ENCODE measurements at regions not wholly inside any gene's neighbourhood (a gene's known extent, or its start where the extent isn't known, plus 50 kb on each side); places are given as distances from the start of the nearest gene placed in this dataset.

DNA sequence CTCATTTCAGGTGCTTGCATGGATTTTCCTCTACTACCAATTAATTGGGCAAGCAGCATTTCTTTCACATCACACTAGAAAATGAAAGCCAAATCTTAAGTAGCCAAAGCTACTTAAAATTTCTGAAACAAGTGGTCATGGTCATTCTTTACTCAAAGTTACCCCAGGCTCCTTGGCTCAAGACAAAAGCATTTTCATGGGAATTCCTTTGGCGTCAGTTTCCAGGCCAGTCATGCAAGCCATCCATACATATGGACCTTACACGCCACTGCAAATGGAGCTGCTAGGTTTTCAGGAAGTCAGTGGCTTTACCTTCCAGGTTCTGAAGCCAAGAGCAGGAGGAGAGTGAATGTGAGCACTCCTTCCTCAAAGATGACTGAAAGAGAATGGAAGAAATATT lies 83.7 kb upstream of the IL12A start:
- no peak for DNase-seq
- H3K4me3 ChIP-seq (ENCODE audit: low read length in 2 of 2), result no peak overlapping the region
- intact Hi-C loops (cut with micrococcal nuclease), result no loop called here

DNA sequence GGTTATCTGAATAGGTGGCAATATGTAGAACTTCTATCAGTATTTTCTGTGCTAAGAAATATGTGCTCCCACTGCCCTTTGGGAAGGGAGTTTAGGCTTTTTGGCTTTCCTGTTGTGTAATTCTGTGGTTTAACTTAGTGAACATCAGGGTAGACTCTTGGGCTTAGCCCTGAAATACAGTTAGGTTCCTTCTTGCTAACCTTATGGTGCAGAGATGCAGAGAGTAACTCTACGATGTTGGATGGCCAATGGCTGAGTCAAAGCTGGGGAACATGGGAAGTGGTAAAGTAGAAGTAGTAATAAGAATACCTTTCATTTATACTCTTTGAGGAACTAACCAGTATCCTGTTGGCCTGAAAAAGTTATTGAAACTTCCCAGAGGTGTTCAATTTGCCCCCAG lies 80.8 kb upstream of the IL12A start:
- DNase-seq, result no peak
- H3K4me3 Mint-ChIP-seq, result no peak overlapping the region
- H3K27me3 ChIP-seq (ENCODE audit: insufficient read depth, low read length), result peaks cover 3% of the 10 kb centered on the region
- ChIA-PET CTCF (ENCODE audit: partially characterized antibody) (no interaction called here), POLR2A (ENCODE audit: partially characterized antibody) (no interaction called here)
- no peaks in the 10 kb centered on the region for H3K9me3 ChIP-seq (ENCODE audit: control insufficient read depth in 1 of 2, low read length in 2 of 2)
- no peak overlapping the region for H3K27ac ChIP-seq (ENCODE audit: low read depth, low read length)
- no peak overlapping the region for H3K27ac Mint-ChIP-seq
- no peak overlapping the region for H3K4me3 ChIP-seq (ENCODE audit: low read length in 2 of 2)
- peaks cover 0 to 6% (median 0%) of the 10 kb centered on the region in 8 donors for H3K9me3 Mint-ChIP-seq
- H3K36me3 Mint-ChIP-seq, result no peaks in the 10 kb centered on the region
- no peaks in the 10 kb centered on the region for H3K36me3 ChIP-seq (ENCODE audit: insufficient read depth, low read length)
- H3K4me1 ChIP-seq (ENCODE audit: insufficient read depth, low read length), result peaks cover 13% of the 10 kb centered on the region
- intact Hi-C loops (cut with micrococcal nuclease), result no loop called here
- peaks cover 11 to 18% (median 13%) of the 10 kb centered on the region in 4 donors for H3K4me1 Mint-ChIP-seq
- peaks cover 2 to 10% of the 10 kb centered on the region in 2 donors for H3K27me3 Mint-ChIP-seq

More for the DNA sequence above, 83.7 kb upstream of the IL12A start:
- POLR2A ChIA-PET (ENCODE audit: partially characterized antibody), result no interaction called here
- Histone ChIP-seq H3K4me1 (ENCODE audit: insufficient read depth, low read length) (no peaks in the 10 kb centered on the region), H3K9me3 (ENCODE audit: control insufficient read depth in 1 of 2, low read length in 2 of 2) (no peaks in the 10 kb centered on the region), H3K27ac (ENCODE audit: low read depth, low read length) (no peak overlapping the region), H3K36me3 (ENCODE audit: insufficient read depth, low read length) (no peaks in the 10 kb centered on the region), H3K27me3 (ENCODE audit: insufficient read depth, low read length) (no peaks in the 10 kb centered on the region)
- Mint-ChIP-seq H3K4me1 (no peaks in the 10 kb centered on the region), H3K27ac (no peak overlapping the region), H3K36me3 (no peaks in the 10 kb centered on the region), H3K4me3 (no peak overlapping the region), H3K9me3 (peaks cover 0 to 4% (median 0%) of the 10 kb centered on the region in 8 donors), H3K27me3 (peaks cover 3 to 14% of the 10 kb centered on the region in 2 donors)
- CTCF ChIA-PET (ENCODE audit: partially characterized antibody), result interaction anchor here (1.1 kb wide), 1 partner anchor 20 kb away, joined by 3 read pairs; no protein-coding TSS in a partner anchor

DNA sequence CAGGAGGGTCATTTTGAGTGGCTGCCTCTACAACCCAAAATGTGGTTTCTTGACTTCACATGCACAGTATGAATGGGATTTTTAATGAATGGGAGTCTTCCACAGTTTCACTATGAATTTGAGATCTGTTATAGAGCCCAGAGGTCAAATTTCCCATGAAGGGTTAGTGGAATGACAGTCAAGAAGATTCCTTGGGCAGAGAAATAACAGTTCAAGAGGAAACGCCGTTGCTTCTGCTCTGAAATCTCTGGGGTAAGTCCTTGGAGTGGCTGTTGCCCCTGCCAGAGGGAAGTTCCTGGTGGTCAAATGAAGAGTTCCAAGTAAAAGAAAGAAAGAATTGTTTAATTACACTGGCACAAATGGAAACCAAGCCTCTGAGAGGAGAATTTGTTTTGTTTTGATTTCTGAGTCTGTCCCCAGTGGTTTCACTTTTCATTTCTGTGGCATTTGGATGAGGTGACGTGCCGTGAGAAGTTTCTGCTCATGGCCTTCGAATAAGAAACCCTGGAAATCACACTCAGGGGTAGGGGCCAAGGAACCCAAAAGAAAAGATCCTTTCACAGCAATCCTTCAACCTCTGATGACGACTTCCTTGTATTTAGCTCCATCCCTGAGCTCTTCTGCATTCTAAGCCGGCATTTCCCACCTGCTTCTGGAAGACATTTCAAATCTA lies 77.5 kb upstream of the IL12A start:
- peak in 2 of 5 donors; percentile 10 to 11 for DNase-seq
- CTCF ChIA-PET (ENCODE audit: partially characterized antibody), result no interaction called here
- intact Hi-C loops (cut with micrococcal nuclease), result no loop called here

DNA sequence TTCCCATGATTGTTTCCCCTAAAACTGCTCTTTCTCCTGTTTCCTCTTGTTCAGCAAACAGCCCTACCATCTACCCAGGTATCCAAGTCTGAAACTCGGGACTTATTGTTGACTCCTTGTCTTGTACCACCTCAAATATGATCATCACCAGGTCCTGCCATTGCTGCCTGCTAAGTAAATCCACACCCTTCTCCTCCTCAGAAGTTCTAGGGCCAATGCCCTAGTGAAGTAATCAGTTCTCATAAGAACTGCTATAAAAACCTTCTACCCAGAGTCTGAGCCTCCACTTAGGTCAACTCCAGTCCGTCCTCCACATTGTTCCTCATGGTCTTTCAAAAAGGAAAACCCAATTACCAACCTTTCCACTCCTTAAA lies 77.0 kb upstream of the IL12A start:
- no peaks in the 10 kb centered on the region for H3K36me3 Mint-ChIP-seq
- Histone ChIP-seq H3K4me1 (ENCODE audit: insufficient read depth, low read length) (peaks cover 13% of the 10 kb centered on the region), H3K36me3 (ENCODE audit: insufficient read depth, low read length) (no peaks in the 10 kb centered on the region), H3K4me3 (ENCODE audit: low read length in 2 of 2) (peak overlapping the region; percentile 1 to 17), H3K9me3 (ENCODE audit: control insufficient read depth in 1 of 2, low read length in 2 of 2) (no peaks in the 10 kb centered on the region), H3K27ac (ENCODE audit: low read depth, low read length) (no peak overlapping the region), H3K27me3 (ENCODE audit: insufficient read depth, low read length) (peaks cover 3% of the 10 kb centered on the region)
- ChIA-PET POLR2A (ENCODE audit: partially characterized antibody) (no interaction called here), CTCF (ENCODE audit: partially characterized antibody) (no interaction called here)
- peaks cover 11 to 18% (median 13%) of the 10 kb centered on the region in 4 donors for H3K4me1 Mint-ChIP-seq
- H3K9me3 Mint-ChIP-seq, result peaks cover 0 to 6% (median 0%) of the 10 kb centered on the region in 8 donors
- H3K27ac Mint-ChIP-seq, result peak overlapping the region in 5 of 7 donors; percentile 20 to 82 (median 65)
- DNase-seq, result no peak
- peak overlapping the region; percentile 72 to 82 (median 78) for H3K4me3 Mint-ChIP-seq
- intact Hi-C loops (cut with micrococcal nuclease), result no loop called here
- H3K27me3 Mint-ChIP-seq, result peaks cover 0 to 5% of the 10 kb centered on the region in 2 donors

More for the DNA sequence above, 77.5 kb upstream of the IL12A start:
- Histone ChIP-seq H3K27me3 (ENCODE audit: insufficient read depth, low read length) (peaks cover 3% of the 10 kb centered on the region), H3K4me3 (ENCODE audit: low read length in 2 of 2) (peak overlapping the region; percentile 1 to 17), H3K4me1 (ENCODE audit: insufficient read depth, low read length) (peaks cover 13% of the 10 kb centered on the region), H3K9me3 (ENCODE audit: control insufficient read depth in 1 of 2, low read length in 2 of 2) (no peaks in the 10 kb centered on the region), H3K27ac (ENCODE audit: low read depth, low read length) (no peak overlapping the region), H3K36me3 (ENCODE audit: insufficient read depth, low read length) (no peaks in the 10 kb centered on the region)
- H3K27ac Mint-ChIP-seq, result peak overlapping the region in 6 of 7 donors; percentile 31 to 82 (median 66)
- peaks cover 11 to 18% (median 13%) of the 10 kb centered on the region in 4 donors for H3K4me1 Mint-ChIP-seq
- H3K4me3 Mint-ChIP-seq, result peak overlapping the region; percentile 72 to 82 (median 78)
- POLR2A ChIA-PET (ENCODE audit: partially characterized antibody), result no interaction called here
- no peaks in the 10 kb centered on the region for H3K36me3 Mint-ChIP-seq
- H3K27me3 Mint-ChIP-seq, result peaks cover 0 to 5% of the 10 kb centered on the region in 2 donors
- peaks cover 0 to 6% (median 0%) of the 10 kb centered on the region in 8 donors for H3K9me3 Mint-ChIP-seq

DNA sequence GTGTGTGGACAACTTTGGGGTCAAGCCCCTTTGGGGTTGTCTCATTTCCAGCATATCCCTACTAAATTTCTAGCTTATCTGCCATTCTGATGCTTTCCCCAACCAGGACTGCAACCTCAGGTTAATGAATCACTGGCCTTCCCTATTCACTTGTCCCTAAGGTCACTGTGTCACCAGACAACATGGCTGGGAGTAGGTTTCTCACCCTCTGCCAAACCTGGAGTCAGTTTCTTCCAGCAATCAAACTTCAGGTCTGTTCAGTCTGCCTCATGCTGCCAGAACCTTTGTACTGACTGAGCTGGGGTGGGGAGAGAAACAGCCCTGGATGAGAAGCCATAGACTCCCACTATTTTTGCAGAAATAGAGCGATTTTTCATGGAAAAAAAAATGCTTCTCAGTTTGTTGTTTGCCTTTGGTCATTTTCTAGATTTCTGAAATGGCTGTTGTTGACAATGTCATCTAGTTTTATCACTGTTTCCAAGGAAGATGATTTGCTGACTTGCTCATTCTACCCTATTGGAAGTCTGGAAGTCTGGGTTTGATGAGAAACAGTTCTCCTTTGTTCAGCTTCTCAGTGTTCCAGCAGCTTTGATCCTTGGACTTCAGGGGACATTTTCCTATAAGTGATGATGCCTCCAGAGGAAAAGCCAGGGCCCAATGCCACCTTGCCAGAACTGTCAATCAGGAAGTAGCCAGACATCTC lies 74.8 kb upstream of the IL12A start:
- no peak overlapping the region for H3K4me3 ChIP-seq (ENCODE audit: low read length in 2 of 2)
- intact Hi-C loops (cut with micrococcal nuclease), result no loop called here
- POLR2A ChIA-PET (ENCODE audit: partially characterized antibody), result no interaction called here
- no peak overlapping the region for H3K27ac Mint-ChIP-seq
- H3K27me3 Mint-ChIP-seq, result peaks cover 1 to 2% of the 10 kb centered on the region in 2 donors
- peaks cover 11 to 18% (median 13%) of the 10 kb centered on the region in 4 donors for H3K4me1 Mint-ChIP-seq
- peaks cover 13% of the 10 kb centered on the region for H3K4me1 ChIP-seq (ENCODE audit: insufficient read depth, low read length)
- CTCF ChIA-PET (ENCODE audit: partially characterized antibody), result no interaction called here
- peaks cover 3% of the 10 kb centered on the region for H3K27me3 ChIP-seq (ENCODE audit: insufficient read depth, low read length)
- no peak for DNase-seq
- H3K36me3 Mint-ChIP-seq, result no peaks in the 10 kb centered on the region
- no peak overlapping the region for H3K27ac ChIP-seq (ENCODE audit: low read depth, low read length)
- H3K9me3 Mint-ChIP-seq, result peaks cover 0 to 2% (median 0%) of the 10 kb centered on the region in 8 donors
- no peak overlapping the region for H3K4me3 Mint-ChIP-seq
- no peaks in the 10 kb centered on the region for H3K9me3 ChIP-seq (ENCODE audit: control insufficient read depth in 1 of 2, low read length in 2 of 2)
- no peaks in the 10 kb centered on the region for H3K36me3 ChIP-seq (ENCODE audit: insufficient read depth, low read length)

DNA sequence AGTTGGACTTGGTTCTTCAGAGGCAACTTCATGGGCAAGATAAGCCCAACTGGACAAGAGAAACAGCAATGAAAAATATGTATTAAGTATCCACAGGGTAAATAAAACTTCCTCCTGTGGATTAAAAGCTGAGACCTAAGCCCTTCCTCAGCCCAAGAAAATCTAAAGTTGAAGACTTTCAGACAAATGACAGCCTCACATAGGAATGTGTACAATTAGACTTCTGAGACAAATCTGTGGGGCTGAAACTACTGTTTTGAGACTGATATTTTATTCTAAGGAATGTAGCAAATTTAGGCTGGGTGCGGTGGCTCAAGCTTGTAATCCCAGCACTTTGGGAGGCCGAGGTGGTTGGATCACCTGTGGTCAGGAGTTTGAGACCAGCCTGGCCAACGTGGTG lies 74.2 kb upstream of the IL12A start:
- Mint-ChIP-seq H3K9me3 (peaks cover 0 to 2% (median 0%) of the 10 kb centered on the region in 8 donors), H3K36me3 (no peaks in the 10 kb centered on the region), H3K27me3 (peaks cover 1 to 5% of the 10 kb centered on the region in 2 donors), H3K27ac (no peak overlapping the region), H3K4me1 (peaks cover 11 to 18% (median 13%) of the 10 kb centered on the region in 4 donors), H3K4me3 (no peak overlapping the region)
- intact Hi-C loops (cut with micrococcal nuclease), result no loop called here
- Histone ChIP-seq H3K9me3 (ENCODE audit: control insufficient read depth in 1 of 2, low read length in 2 of 2) (no peaks in the 10 kb centered on the region), H3K27ac (ENCODE audit: low read depth, low read length) (no peak overlapping the region), H3K27me3 (ENCODE audit: insufficient read depth, low read length) (peaks cover 3% of the 10 kb centered on the region), H3K36me3 (ENCODE audit: insufficient read depth, low read length) (no peaks in the 10 kb centered on the region), H3K4me3 (ENCODE audit: low read length in 2 of 2) (no peak overlapping the region), H3K4me1 (ENCODE audit: insufficient read depth, low read length) (peaks cover 13% of the 10 kb centered on the region)
- POLR2A ChIA-PET (ENCODE audit: partially characterized antibody), result no interaction called here
- CTCF ChIA-PET (ENCODE audit: partially characterized antibody), result no interaction called here
- no peak for DNase-seq

DNA sequence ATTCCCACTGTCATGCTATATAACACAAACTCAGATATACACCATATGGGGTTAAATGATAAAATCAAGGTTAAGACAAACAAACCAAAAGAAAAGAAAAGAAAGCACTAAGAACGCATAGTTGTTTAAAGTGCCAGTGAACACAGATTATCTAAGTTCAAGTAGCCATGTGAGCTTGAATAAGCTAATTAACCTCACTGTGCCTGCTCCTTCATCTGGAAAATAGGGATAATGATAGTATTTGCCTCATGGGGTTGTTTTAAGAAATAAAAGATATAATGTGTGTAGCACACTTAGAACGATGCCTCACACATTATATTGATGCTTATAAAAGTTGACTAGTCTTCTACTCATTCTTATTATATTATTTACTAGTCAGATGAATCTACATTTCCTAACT lies 72.6 kb upstream of the IL12A start:
- CTCF ChIA-PET (ENCODE audit: partially characterized antibody), result no interaction called here
- peaks cover 7% of the 10 kb centered on the region for H3K4me1 ChIP-seq (ENCODE audit: insufficient read depth, low read length)

More for the DNA sequence above, 72.6 kb upstream of the IL12A start:
- H3K27ac ChIP-seq (ENCODE audit: low read depth, low read length), result no peak overlapping the region
- POLR2A ChIA-PET (ENCODE audit: partially characterized antibody), result no interaction called here
- no peak overlapping the region for H3K4me3 Mint-ChIP-seq
- no peaks in the 10 kb centered on the region for H3K27me3 ChIP-seq (ENCODE audit: insufficient read depth, low read length)
- DNase-seq, result no peak
- H3K4me3 ChIP-seq (ENCODE audit: low read length in 2 of 2), result no peak overlapping the region
- peaks cover 0 to 2% (median 0%) of the 10 kb centered on the region in 8 donors for H3K9me3 Mint-ChIP-seq
- H3K36me3 ChIP-seq (ENCODE audit: insufficient read depth, low read length), result no peaks in the 10 kb centered on the region
- peaks cover 8 to 10% (median 9%) of the 10 kb centered on the region in 4 donors for H3K4me1 Mint-ChIP-seq
- intact Hi-C loops (cut with micrococcal nuclease), result no loop called here
- H3K9me3 ChIP-seq (ENCODE audit: control insufficient read depth in 1 of 2, low read length in 2 of 2), result no peaks in the 10 kb centered on the region
- H3K36me3 Mint-ChIP-seq, result no peaks in the 10 kb centered on the region
- peaks cover 2 to 7% of the 10 kb centered on the region in 2 donors for H3K27me3 Mint-ChIP-seq
- no peak overlapping the region for H3K27ac Mint-ChIP-seq

Data from CD4-positive, alpha-beta memory T cell (primary cell).